ENCODE measurements at regions not wholly inside any gene's neighbourhood (a gene's known extent, or its start where the extent isn't known, plus 50 kb on each side); places are given as distances from the start of the nearest gene placed in this dataset.

DNA sequence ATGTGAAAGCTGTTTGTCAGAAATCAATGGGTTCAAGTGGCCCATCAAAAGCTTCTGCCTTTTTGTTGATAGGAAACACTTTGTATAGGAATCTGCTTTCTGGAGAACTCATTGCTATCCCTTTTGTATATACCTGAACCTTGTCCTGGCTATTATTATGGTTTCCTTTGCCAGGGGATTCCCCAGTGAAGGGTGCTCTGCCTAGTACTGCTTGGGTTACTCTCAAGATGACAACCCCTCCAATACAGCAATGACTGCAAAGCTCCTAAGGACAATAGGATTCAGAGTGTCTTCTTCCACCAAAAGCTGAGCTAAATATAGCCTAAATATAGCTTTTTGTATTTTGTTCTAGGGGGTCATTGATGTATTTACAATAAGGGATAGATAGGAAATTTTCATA, 54.0 kb upstream of the PTPRK start:
- TF ChIP-seq POLR3G (IDR thresholded peaks at IDR 0.05; ENCODE audit: extremely low read depth, insufficient read length, insufficient replicate concordance), result no peak
- TF ChIP-seq HNRNPH1 (optimal IDR thresholded peaks at IDR 0.05; ENCODE audit: low read depth, low read length), result no peak
- no peak for TF ChIP-seq TAF7 (tag; IDR thresholded peaks at IDR 0.05)
- TF ChIP-seq ZNF354B (CRISPR knock-in tag; IDR thresholded peaks at IDR 0.05), result no peak
- no peak for TF ChIP-seq MTF1 (CRISPR knock-in tag; IDR thresholded peaks at IDR 0.05; ENCODE audit: borderline replicate concordance)
- no peak for TF ChIP-seq REST (IDR thresholded peaks at IDR 0.05; ENCODE audit: borderline replicate concordance)
- TF ChIP-seq REST (CRISPR knock-in tag; IDR thresholded peaks at IDR 0.05; ENCODE audit: low read depth), result no peak
- TF ChIP-seq, protein P1, sequence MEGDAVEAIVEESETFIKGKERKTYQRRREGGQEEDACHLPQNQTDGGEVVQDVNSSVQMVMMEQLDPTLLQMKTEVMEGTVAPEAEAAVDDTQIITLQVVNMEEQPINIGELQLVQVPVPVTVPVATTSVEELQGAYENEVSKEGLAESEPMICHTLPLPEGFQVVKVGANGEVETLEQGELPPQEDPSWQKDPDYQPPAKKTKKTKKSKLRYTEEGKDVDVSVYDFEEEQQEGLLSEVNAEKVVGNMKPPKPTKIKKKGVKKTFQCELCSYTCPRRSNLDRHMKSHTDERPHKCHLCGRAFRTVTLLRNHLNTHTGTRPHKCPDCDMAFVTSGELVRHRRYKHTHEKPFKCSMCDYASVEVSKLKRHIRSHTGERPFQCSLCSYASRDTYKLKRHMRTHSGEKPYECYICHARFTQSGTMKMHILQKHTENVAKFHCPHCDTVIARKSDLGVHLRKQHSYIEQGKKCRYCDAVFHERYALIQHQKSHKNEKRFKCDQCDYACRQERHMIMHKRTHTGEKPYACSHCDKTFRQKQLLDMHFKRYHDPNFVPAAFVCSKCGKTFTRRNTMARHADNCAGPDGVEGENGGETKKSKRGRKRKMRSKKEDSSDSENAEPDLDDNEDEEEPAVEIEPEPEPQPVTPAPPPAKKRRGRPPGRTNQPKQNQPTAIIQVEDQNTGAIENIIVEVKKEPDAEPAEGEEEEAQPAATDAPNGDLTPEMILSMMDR (IDR thresholded peaks at IDR 0.05 in 2 of 3, conservative IDR thresholded peaks at IDR 0.05 in 1 of 3; ENCODE audit: insufficient read depth in 2 of 3, low read depth in 1 of 3, low read length in 3 of 3), result no peak
- no peak for TF ChIP-seq ZNF324 (CRISPR knock-in tag; IDR thresholded peaks at IDR 0.05)
- TF ChIP-seq NFYB (IDR thresholded peaks at IDR 0.05; ENCODE audit: extremely low read depth, insufficient read length), result no peak
- TF ChIP-seq FOXA1 (IDR thresholded peaks at IDR 0.05; ENCODE audit: borderline replicate concordance), result no peak
- no peak for TF ChIP-seq RCOR1 (IDR thresholded peaks at IDR 0.05; ENCODE audit: borderline replicate concordance in 1 of 2, low read depth in 2 of 2, low read length in 2 of 2)
- no peak for TF ChIP-seq POLR2B (IDR thresholded peaks at IDR 0.05; ENCODE audit: low read depth, partially characterized antibody)
